HG02763 (cell line): ENCODE measurements at regions not wholly inside any gene's neighbourhood (a gene's known extent, or its start where the extent isn't known, plus 50 kb on each side); places are given as distances from the start of the nearest gene placed in this dataset.
A peak's percentile ranks its signal among the peaks of the same experiment; 100 is the strongest.
"Not testable (repeated sequence)": the region's sequence is repeated elsewhere in the genome, so short reads cannot be mapped to it uniquely, and the experiment has no call there.

Experiments used
- ATAC-seq: cut with Tn5 transposase; IDR thresholded peaks from one replicate; pipeline ENCODE4 v1.9.1; 2021; ENCODE audit warnings: mild to moderate bottlenecking, moderate library complexity; ENCODE audit not compliant: unreplicated experiment

GRCh38 chr6:104676679-104677078, 183.0 kb downstream of the HACE1 start:
- not testable (repeated sequence) for ATAC-seq

- ATAC-seq: not testable (repeated sequence)
Observed at GRCh38 chr6:104675161-104675560, 184.6 kb downstream of the HACE1 start.

DNA sequence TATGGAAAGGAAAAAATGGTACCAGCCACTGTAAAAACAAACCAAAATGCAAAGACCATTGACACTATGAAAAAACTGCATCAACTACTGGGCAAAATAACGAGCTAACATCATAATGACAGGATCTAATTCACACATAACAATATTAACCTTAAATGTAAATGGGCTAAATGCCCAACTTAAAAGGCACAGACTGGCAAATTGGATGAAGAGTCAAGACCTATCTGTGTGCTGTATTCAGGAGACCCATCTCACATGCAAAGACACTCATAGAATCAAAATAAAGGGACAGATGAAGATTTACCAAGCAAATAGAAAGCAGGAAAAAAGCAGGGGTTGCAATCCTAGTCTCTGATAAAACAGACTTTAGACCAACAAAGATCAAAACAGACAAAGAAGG, 186.6 kb downstream of the HACE1 start:
- not testable (repeated sequence) for ATAC-seq

DNA sequence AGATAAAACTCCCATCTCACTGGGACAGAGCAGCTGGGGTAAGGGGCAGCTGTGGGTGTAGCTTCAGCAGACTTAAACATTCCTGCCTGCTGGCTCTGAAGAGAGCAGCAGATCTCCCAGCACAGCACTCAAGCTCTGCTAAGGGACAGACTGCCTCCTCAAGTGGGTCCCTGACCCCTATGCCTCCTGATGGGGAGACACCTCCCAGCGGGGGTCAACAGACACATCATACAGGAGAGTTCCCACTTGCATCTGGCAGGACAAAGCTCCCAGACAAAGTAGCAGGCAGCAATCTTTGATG, 188.2 kb downstream of the HACE1 start:
- ATAC-seq: not testable (repeated sequence)

DNA sequence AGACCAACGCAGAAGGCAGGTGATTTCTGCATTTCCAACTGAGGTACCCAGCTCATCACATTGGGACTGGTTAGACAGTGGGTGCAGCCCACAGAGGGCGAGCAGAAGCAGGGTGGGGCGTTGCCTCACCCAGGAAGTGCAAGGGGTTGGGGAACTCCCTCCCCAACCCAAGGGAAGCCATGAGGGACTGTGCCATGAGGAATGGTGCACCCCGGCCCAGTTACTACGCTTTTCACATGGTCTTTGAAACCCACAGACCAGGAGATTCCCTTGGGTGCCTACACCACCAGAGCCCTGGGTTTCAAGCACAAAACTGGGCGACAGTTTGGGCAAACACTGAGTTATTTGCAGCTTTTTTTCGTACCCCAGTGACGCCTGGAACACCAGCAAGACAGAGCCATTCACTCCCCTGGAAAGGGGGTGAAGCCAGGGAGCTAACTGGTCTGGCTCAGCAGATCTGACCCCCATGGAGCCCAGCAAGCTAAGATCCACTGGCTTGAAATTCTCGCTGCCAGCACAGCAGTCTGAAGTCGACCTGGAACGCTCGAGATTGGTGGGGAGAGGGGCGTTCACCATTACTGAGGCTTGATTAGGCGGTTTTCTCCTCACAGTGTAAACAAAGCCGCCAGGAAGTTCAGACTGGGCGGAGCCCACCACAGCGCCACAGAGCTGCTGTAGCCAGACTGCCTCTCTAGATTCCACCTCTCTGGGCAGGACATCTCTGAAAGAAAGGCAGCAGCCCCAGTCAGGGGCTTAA, 188.7 kb downstream of the HACE1 start:
- not testable (repeated sequence) for ATAC-seq

DNA sequence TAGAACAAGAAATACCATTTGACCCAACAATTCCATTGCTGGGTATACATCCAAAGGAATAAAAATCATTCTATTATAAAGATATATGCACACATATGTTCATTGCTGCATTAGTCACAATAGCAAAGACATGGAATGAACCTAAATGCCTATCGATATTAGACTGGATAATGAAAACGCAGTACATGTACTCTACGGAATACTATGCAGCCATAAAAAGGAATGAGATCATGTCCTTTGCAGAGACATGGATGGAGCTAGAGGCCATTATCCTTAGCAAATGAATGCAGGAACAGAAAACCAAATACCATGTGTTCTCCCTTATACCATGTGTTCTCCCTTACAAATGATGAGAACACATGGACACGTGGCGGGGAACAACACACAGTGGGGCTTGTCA, 190.2 kb downstream of the HACE1 start:
- no peak for ATAC-seq

DNA sequence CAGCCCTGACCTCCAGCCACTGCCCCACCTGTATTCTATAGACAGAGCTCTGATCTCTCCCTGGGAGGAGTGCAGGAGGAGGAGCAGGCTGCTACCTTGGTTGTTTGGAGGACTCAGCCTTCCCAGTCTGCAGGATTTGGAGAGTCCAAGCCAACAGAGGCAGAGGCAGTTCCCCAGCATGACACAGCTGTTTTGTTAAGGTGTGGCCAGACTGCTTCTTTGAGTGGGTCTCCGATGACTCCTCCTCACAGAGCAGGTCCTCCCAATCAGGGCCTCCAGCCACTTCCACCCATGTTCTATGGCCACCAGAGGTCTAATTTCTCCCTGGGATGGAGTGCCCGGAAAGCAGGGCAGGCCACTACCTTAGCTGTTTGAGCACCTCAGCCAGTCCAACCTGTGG, 203.5 kb downstream of the HACE1 start:
- ATAC-seq: no peak

DNA sequence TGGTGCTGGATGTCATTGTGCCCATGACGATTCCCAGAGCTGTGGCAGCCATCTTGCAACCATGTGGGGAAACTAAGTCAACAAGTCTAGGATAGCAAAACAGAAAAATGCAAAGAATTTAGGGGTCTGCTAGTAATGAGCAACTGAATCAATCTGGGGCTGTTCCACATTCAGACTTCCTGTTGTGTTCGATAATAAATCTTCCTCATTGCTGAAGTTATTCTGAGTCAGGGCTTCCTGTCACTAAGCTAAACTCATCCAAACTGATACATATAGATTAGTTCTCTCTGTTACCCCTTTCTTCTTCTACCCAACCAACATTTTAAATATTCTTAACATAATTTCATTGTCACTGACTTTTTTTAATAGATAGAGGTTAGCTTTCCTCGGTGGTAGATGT, 205.9 kb downstream of the HACE1 start:
- ATAC-seq: no peak

GRCh38 chr6:104648347-104648746, 211.4 kb downstream of the HACE1 start:
- ATAC-seq: no peak

- no peak for ATAC-seq
Observed at GRCh38 chr6:104644848-104645247, 214.9 kb downstream of the HACE1 start.

GRCh38 chr6:104642871-104643270, 216.8 kb downstream of the HACE1 start:
- no peak for ATAC-seq

GRCh38 chr6:104640761-104641160, 219.0 kb downstream of the HACE1 start:
- ATAC-seq: no peak

GRCh38 chr6:104640150-104640700, 219.5 kb downstream of the HACE1 start:
- no peak for ATAC-seq

DNA sequence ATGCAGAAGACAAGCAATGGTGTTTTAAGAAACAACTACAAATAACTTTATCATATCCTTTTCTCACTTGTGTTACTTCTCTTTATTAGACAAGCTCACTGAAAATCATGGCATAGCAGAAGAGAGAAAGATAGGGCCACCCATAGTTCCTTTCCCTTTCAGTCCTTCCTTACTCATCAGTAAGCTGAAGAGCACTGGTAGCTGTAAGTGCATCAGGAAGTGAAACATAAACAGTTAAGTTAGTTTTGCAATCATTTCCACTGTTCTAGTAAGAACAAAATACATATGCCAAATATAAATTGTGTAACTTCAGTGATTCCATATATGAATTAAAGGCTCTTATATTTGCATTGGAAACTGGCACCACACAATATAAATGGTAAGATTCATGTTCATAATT, 220.1 kb downstream of the HACE1 start:
- ATAC-seq: peak; percentile 88

DNA sequence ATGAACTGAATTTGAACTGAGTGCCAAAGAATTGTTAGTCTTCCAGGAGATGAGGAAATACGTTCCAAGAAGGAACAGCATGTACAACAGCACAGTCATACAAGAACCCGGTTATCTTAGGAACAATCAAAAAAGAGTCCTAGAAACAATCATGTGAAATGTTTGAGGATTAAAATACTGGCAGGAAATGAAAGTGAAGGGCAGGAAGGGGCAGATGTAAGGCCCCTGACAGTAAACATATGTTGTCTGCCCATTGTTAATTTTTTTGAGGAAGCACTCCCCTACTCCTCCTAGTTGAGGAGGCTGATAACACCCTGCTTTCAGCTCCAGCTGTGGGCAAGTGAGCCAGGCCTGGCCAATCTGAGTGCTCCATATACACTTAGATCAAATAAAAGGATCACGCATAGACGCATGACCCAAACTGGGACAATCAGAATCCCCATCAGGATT, 220.9 kb downstream of the HACE1 start:
- ATAC-seq: no peak

- ATAC-seq: no peak
Observed at GRCh38 chr6:104633125-104633524, 226.6 kb downstream of the HACE1 start.

GRCh38 chr6:104632588-104632987, 227.1 kb downstream of the HACE1 start:
- ATAC-seq: no peak

GRCh38 chr6:104630955-104631354, 228.8 kb downstream of the HACE1 start:
- ATAC-seq: no peak

- no peak for ATAC-seq
Observed at GRCh38 chr6:104630522-104630921, 229.2 kb downstream of the HACE1 start.

DNA sequence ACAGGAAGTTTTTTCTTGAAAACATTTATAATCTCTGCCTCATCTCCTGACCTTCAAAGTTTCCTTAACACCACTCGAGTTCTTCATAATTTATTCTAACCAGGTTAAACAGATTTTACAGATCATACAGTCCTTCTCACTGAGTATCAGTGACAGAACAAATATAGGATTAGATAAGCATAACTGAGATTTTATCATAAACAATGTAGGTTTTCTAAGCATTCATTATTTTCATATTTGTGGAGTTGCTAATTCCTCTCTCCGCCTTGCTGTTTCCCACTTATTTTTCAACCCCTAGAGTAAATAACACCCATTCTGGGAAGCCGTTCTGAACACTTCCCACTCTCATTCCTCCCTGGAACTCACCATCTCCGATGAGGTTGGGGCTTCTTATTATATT, 229.9 kb downstream of the HACE1 start:
- ATAC-seq: no peak

DNA sequence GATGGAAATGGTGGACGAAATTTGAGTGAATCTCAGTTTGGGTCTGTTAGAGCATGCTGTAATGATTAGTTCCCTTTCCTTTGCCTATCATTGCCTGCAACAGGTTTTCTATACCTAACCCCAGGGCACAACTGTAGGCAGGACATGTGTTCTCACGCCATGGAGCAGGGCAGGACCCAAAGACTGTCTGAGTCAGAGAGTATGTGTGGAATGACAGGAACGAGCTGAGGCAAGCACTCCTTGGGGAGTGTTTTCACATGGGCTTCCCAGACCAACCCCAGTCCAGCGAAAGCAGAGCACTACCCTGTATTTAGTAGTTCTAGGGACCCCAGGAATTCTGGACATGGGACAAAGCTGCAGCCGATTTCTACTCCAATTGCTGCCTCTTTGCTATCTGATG, 234.2 kb downstream of the HACE1 start:
- no peak for ATAC-seq

- ATAC-seq: no peak
Observed at GRCh38 chr6:104623052-104623690, 236.5 kb downstream of the HACE1 start.
